K562 (cell line): ENCODE measurements at regions not wholly inside any gene's neighbourhood (a gene's known extent, or its start where the extent isn't known, plus 50 kb on each side); places are given as distances from the start of the nearest gene placed in this dataset.
A peak's percentile ranks its signal among the peaks of the same experiment; 100 is the strongest.

Experiments
- BRD4 ChIP-seq: fragments of 200-600 bp; sonication (generic); IDR thresholded peaks from 2 replicates; pipeline ENCODE4 v1.6.1; 2017; ENCODE audit warnings: inconsistent platforms
- CHD1 ChIP-seq: fragments of 200-600 bp; sonication (generic); IDR thresholded peaks from one replicate; pipeline ENCODE4 v1.6.1; 2012; ENCODE audit warnings: mild to moderate bottlenecking, moderate library complexity, low read length, inconsistent platforms
- CTBP1 ChIP-seq: fragments of 450-650 bp; IDR thresholded peaks from 2 replicates; pipeline ENCODE4 v1.6.1; 2016; ENCODE audit warnings: borderline replicate concordance
- EGR1 ChIP-seq: fragments of 450-650 bp; conservative IDR thresholded peaks from 2 replicates; pipeline ENCODE4 v1.6.1; 2017; ENCODE audit warnings: mild to moderate bottlenecking
- FOXK2 ChIP-seq, 2 experiments: fragments of 450-650 bp; IDR thresholded peaks in 1 of 2; conservative IDR thresholded peaks in 1 of 2; 2 replicates each; pipeline ENCODE4 v1.6.1; 2016; ENCODE audit warnings: low read depth in 2 of 2, mild to moderate bottlenecking in 1 of 2
- HDAC8 ChIP-seq: fragments of 450-650 bp; IDR thresholded peaks from 2 replicates; pipeline ENCODE4 v1.6.1; 2016; ENCODE audit warnings: mild to moderate bottlenecking, missing genetic modification characterization, moderate library complexity, missing compliant biosample characterization
- MEF2D ChIP-seq: conservative IDR thresholded peaks from 2 replicates; pipeline ENCODE4 v1.6.1; 2016; ENCODE audit warnings: low read depth, missing genetic modification characterization, missing compliant biosample characterization
- NR2C1 ChIP-seq, 2 experiments: fragments of 450-650 bp; IDR thresholded peaks; 2 replicates each; pipeline ENCODE4 v1.6.1; 2017; ENCODE audit warnings: mild to moderate bottlenecking in 2 of 2, antibody characterized with exemption in 1 of 2, inconsistent platforms in 1 of 2, missing compliant biosample characterization in 1 of 2, missing genetic modification characterization in 1 of 2
- PRPF4 ChIP-seq: fragments of 200-400 bp; formaldehyde crosslinking; IDR thresholded peaks from one replicate; pipeline ENCODE4 v1.6.1; 2017; ENCODE audit warnings: low read length, low read depth, mild to moderate bottlenecking; ENCODE audit not compliant: insufficient read depth, poor library complexity, severe bottlenecking
- PTTG1 ChIP-seq: fragments of 450-650 bp; IDR thresholded peaks from 2 replicates; pipeline ENCODE4 v1.6.1; 2016; ENCODE audit warnings: low read depth, mild to moderate bottlenecking, missing genetic modification characterization, missing compliant biosample characterization
- SMAD1 ChIP-seq: fragments of 150-350 bp; IDR thresholded peaks from 2 replicates; pipeline ENCODE4 v1.6.1; 2014; ENCODE audit warnings: low read length, low read depth; ENCODE audit not compliant: partially characterized antibody
- SMAD3 ChIP-seq: fragments of 450-650 bp; formaldehyde crosslinking; conservative IDR thresholded peaks from 2 replicates; pipeline ENCODE4 v1.4.0; 2020; ENCODE audit warnings: mild to moderate bottlenecking
- YY1 ChIP-seq, 3 experiments: IDR thresholded peaks; 2 replicates each; pipeline ENCODE4 v1.6.1; 2011; ENCODE audit warnings: low read length in 2 of 3, mild to moderate bottlenecking in 2 of 3, moderate library complexity in 2 of 3, borderline replicate concordance in 1 of 3, control low read depth in 1 of 3, low read depth in 1 of 3; ENCODE audit not compliant: insufficient read depth in 3 of 3, insufficient replicate concordance in 2 of 3, control insufficient read depth in 1 of 3, insufficient read length in 1 of 3; ENCODE audit errors: extremely low read depth in 1 of 3
- ZBED1 ChIP-seq: IDR thresholded peaks from 2 replicates; pipeline ENCODE4 v1.6.1; 2014
- ZNF140 ChIP-seq: fragments of 250-450 bp; sonication (Bioruptor Pico); IDR thresholded peaks from 2 replicates; pipeline ENCODE4 v1.8.0; 2021; ENCODE audit warnings: moderate library complexity, mild to moderate bottlenecking, inconsistent platforms
- TF ChIP-seq, protein P1 (sequence below), 2 experiments: fragments of 450-650 bp; conservative IDR thresholded peaks; 2 replicates each; pipeline ENCODE4 v1.6.1; 2017; ENCODE audit warnings: mild to moderate bottlenecking in 2 of 2, moderate library complexity in 2 of 2
- TF ChIP-seq, protein P2 (sequence below): fragments of 250-450 bp; sonication (Bioruptor Pico); IDR thresholded peaks from 2 replicates; pipeline ENCODE4 v1.4.0; 2020; ENCODE audit warnings: mild to moderate bottlenecking, moderate library complexity
- TF ChIP-seq, protein P3 (sequence below): fragments of 200-800 bp; sonication (Bioruptor generic); IDR thresholded peaks from 2 replicates; pipeline ENCODE4 v1.6.1; 2017; ENCODE audit warnings: missing genetic modification characterization, missing compliant biosample characterization
- TF ChIP-seq, protein P4 (sequence below): fragments of 450-650 bp; IDR thresholded peaks from 2 replicates; pipeline ENCODE4 v1.6.1; 2016; ENCODE audit warnings: missing biosample characterization, missing genetic modification characterization

DNA sequence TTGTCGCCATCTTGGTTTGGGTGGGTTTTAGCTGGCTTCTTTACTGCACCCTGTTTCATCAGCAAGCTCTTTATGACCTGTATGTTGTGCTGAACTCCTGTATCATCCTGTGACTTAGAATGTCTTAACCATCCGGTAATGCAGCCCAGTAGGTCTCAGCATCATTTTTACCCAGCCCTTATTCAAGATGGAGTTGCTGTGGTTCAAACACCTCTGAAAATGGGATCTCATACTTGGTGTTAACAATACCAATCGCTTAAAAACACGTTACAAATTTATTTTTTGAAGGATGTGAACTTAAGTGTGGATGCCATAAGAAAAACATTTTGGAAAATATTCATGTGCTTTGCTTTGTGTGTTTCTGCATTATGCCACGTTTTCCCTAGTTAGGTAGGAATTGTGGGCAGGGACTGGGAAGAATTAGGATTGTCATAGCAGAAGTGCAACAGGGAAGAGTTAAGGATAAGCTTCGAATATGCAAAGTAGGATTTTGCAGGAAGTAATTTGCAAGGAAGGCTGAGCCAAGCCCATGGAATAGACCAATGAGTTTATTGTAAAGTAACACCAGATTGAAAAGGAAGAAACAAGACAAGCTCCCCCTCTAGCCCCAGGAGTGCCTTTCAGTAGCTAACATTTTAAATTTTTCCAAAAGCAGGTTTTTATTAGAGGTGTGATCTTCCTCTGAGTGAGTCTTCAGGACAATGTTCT is 56.4 kb downstream of the PRR15 start (continued):
- TF ChIP-seq, protein P1, sequence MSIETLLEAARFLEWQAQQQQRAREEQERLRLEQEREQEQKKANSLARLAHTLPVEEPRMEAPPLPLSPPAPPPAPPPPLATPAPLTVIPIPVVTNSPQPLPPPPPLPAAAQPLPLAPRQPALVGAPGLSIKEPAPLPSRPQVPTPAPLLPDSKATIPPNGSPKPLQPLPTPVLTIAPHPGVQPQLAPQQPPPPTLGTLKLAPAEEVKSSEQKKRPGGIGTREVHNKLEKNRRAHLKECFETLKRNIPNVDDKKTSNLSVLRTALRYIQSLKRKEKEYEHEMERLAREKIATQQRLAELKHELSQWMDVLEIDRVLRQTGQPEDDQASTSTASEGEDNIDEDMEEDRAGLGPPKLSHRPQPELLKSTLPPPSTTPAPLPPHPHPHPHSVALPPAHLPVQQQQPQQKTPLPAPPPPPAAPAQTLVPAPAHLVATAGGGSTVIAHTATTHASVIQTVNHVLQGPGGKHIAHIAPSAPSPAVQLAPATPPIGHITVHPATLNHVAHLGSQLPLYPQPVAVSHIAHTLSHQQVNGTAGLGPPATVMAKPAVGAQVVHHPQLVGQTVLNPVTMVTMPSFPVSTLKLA (conservative IDR thresholded peaks at IDR 0.05): no peak
- no peak for TF ChIP-seq ZBED1
- TF ChIP-seq HDAC8: peak; percentile 86
- no peak for TF ChIP-seq BRD4
- TF ChIP-seq, protein P2, sequence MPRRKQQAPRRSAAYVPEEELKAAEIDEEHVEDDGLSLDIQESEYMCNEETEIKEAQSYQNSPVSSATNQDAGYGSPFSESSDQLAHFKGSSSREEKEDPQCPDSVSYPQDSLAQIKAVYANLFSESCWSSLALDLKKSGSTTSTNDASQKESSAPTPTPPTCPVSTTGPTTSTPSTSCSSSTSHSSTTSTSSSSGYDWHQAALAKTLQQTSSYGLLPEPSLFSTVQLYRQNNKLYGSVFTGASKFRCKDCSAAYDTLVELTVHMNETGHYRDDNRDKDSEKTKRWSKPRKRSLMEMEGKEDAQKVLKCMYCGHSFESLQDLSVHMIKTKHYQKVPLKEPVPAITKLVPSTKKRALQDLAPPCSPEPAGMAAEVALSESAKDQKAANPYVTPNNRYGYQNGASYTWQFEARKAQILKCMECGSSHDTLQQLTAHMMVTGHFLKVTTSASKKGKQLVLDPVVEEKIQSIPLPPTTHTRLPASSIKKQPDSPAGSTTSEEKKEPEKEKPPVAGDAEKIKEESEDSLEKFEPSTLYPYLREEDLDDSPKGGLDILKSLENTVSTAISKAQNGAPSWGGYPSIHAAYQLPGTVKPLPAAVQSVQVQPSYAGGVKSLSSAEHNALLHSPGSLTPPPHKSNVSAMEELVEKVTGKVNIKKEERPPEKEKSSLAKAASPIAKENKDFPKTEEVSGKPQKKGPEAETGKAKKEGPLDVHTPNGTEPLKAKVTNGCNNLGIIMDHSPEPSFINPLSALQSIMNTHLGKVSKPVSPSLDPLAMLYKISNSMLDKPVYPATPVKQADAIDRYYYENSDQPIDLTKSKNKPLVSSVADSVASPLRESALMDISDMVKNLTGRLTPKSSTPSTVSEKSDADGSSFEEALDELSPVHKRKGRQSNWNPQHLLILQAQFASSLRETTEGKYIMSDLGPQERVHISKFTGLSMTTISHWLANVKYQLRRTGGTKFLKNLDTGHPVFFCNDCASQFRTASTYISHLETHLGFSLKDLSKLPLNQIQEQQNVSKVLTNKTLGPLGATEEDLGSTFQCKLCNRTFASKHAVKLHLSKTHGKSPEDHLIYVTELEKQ (CRISPR knock-in tag): 0 out of 2 replicates have a peak, but pooled peaks have one; percentile 49
- TF ChIP-seq EGR1: no peak
- TF ChIP-seq CTBP1: no peak
- peak; percentile 73 for TF ChIP-seq PTTG1 (tag)
- no peak for TF ChIP-seq YY1 (IDR thresholded peaks at IDR 0.05; ENCODE audit: borderline replicate concordance in 1 of 3, control insufficient read depth in 1 of 3, extremely low read depth in 1 of 3, insufficient read depth in 3 of 3, insufficient read length in 1 of 3, insufficient replicate concordance in 2 of 3, low read depth in 1 of 3, low read length in 2 of 3)
- TF ChIP-seq ZNF140 (CRISPR knock-in tag): no peak
- TF ChIP-seq MEF2D: peak; percentile 71; the same call in 1 of the 2 replicates
- 0 out of 2 replicates have a peak, but pooled peaks have one; percentile 75 for TF ChIP-seq SMAD3
- TF ChIP-seq FOXK2 (conservative IDR thresholded peaks at IDR 0.05 in 1 of 2, IDR thresholded peaks at IDR 0.05 in 1 of 2; ENCODE audit: low read depth in 2 of 2): no peak
- TF ChIP-seq, protein P3, sequence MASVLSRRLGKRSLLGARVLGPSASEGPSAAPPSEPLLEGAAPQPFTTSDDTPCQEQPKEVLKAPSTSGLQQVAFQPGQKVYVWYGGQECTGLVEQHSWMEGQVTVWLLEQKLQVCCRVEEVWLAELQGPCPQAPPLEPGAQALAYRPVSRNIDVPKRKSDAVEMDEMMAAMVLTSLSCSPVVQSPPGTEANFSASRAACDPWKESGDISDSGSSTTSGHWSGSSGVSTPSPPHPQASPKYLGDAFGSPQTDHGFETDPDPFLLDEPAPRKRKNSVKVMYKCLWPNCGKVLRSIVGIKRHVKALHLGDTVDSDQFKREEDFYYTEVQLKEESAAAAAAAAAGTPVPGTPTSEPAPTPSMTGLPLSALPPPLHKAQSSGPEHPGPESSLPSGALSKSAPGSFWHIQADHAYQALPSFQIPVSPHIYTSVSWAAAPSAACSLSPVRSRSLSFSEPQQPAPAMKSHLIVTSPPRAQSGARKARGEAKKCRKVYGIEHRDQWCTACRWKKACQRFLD (CRISPR knock-in tag): peak; percentile 82
- no peak for TF ChIP-seq CHD1
- TF ChIP-seq SMAD1: no peak
- no peak for TF ChIP-seq NR2C1 (IDR thresholded peaks at IDR 0.05)
- TF ChIP-seq NR2C1 (tag; IDR thresholded peaks at IDR 0.05): 0 out of 2 replicates have a peak, but pooled peaks have one; percentile 45
- TF ChIP-seq PRPF4: no peak
- TF ChIP-seq, protein P4, sequence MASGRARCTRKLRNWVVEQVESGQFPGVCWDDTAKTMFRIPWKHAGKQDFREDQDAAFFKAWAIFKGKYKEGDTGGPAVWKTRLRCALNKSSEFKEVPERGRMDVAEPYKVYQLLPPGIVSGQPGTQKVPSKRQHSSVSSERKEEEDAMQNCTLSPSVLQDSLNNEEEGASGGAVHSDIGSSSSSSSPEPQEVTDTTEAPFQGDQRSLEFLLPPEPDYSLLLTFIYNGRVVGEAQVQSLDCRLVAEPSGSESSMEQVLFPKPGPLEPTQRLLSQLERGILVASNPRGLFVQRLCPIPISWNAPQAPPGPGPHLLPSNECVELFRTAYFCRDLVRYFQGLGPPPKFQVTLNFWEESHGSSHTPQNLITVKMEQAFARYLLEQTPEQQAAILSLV: peak; percentile 53; the same call in 1 of the 2 replicates
